GM12892 (cell line): ENCODE measurements at regions not wholly inside any gene's neighbourhood (a gene's known extent, or its start where the extent isn't known, plus 50 kb on each side); places are given as distances from the start of the nearest gene placed in this dataset.

ENCODE experiments used
- POLR2A ChIP-seq: IDR thresholded peaks from 2 replicates; pipeline ENCODE4 v1.6.1; 2011; ENCODE audit warnings: low read depth, low read length, control low read depth
- POLR2AphosphoS5 ChIP-seq: IDR thresholded peaks from 2 replicates; pipeline ENCODE4 v1.6.1; 2011; ENCODE audit warnings: low read depth, low read length, control low read depth
- TAF1 ChIP-seq: IDR thresholded peaks from 2 replicates; pipeline ENCODE4 v1.6.1; 2011; ENCODE audit warnings: low read depth, mild to moderate bottlenecking, control low read depth, low read length, borderline replicate concordance

DNA sequence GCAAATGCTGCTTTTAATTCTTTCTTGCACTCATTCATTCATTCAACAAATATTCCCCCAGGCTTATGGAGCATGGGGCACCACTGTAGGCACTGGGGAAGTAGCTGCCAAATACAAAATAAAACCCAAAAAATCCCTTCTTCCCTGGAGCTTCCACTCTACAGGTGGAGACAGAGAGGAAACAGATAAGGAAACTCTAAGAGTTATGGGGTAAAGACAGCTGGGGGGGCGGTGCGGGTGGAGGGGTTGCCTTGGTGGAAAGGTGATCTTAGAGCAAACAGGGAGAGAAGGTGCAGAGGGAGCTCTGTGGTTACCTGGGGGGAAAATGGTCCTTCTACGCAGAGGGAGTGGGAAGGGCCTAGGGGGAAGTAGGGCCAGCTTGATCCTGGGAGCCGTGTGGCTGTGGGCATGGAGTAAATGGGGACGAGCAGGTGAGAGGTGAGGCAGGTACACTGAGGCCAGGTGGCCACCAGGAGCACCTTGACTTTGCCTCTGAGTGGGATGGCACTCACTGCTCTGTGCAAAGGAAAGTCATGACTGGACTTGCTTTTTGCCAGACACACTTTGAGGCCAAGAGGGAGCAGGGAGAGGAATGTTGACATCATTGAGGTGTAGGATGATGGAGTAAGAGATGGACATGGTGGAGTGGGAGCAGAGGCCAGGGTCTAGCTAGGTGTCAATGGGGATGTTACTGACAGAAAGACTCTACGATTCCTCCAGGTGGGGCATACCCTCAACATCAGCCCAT is 152.0 kb downstream of the ETS2 start:
- TF ChIP-seq POLR2A (no peak), POLR2AphosphoS5 (no peak), TAF1 (no peak)
